NCI-H82 treated with DMSO at 0.1 percent for 48 hours (cell line): ENCODE measurements at regions not wholly inside any gene's neighbourhood (a gene's known extent, or its start where the extent isn't known, plus 50 kb on each side); places are given as distances from the start of the nearest gene placed in this dataset.
A peak's percentile ranks its signal among the peaks of the same experiment; 100 is the strongest.
"Not testable (repeated sequence)": the region's sequence is repeated elsewhere in the genome, so short reads cannot be mapped to it uniquely, and the experiment has no call there.

Experiments used
- DNase-seq: peaks from one replicate; lab custom pipeline; 2025; ENCODE audit not compliant: unreplicated experiment; lab: John Stamatoyannopoulos, UW

- no peak for DNase-seq
Measured at GRCh38 chr5:174807471-174807870, 83.1 kb downstream of the MSX2 start.

GRCh38 chr5:174806729-174807128 lies 82.3 kb downstream of the MSX2 start:
- no peak for DNase-seq

DNA sequence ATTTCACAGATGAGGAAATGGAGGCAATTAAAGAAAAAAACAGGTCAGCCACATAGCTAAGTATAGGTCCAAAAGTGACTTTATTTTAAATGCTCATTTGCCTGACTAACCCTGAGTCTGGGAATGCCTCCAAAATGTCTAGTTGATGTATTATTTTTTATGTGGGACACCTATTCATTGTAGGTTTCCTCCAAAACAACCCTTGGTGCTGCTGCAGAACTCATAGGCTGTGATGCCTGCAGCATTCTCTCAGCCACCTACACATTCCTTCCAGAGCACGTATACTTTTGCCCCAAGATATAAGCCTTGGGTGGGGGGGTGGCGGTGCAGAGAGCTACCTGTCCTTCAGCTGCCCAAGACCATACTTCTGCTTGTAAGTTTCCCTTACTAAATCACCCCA lies 77.4 kb downstream of the MSX2 start:
- no peak for DNase-seq

- no peak for DNase-seq
Measured at GRCh38 chr5:174800435-174800834, 76.1 kb downstream of the MSX2 start.

DNA sequence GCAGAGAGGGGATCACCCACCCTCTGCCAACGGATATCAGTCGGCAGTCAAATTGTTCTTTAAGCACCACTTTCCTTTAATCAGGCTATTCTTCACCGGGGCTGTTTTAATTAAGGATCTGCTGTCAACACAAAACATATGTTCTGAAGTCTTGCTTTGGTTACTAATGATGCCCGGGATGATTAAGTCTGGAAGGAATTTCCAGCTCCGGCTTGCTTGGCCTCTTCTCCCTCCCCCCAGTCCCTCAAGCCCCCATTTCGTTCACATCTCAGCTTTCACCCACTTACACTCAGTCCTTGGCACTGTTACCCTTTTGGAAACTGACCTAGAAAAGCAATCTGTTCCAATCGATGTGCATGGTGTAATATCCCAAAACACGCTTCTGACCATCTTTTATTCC lies 74.7 kb downstream of the MSX2 start:
- DNase-seq, result peak; percentile 4

GRCh38 chr5:174798551-174798951 lies 74.2 kb downstream of the MSX2 start:
- no peak for DNase-seq

- DNase-seq, result no peak
Measured at GRCh38 chr5:174796711-174797192, 72.4 kb downstream of the MSX2 start.

- no peak for DNase-seq
Measured at GRCh38 chr5:174794931-174795672, 70.7 kb downstream of the MSX2 start.

DNA sequence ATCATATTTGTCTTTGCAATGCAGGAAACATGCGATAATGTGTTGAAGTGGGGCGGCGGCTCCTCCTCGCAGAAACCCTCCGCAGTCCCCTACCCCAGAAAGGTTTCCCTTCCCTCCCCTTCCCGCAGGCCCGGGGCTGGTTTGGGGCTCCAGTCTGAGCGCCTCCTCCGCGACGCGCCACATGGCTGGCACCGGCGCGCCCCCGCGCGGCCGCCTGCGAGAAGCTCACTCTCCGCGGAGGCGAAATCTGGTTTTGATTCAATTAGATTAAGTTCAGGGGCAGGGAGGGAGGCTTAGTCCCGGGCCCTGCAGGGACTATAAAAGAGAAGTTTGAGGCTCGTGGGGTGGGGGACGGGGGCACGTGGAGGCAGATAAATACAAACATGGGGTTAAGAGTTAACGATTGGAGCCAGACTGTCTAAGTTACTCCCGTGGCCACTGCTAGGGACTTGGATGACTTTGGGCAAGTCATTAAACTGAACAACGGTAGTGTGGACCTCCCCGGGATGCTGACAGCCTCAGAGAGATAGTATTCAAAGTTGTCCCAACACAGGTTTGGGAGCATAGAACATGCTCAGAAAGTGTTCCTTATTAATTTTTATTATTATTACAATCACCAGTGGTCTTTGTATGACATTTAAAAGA lies 69.4 kb downstream of the MSX2 start:
- DNase-seq, result peak; percentile 7

DNA sequence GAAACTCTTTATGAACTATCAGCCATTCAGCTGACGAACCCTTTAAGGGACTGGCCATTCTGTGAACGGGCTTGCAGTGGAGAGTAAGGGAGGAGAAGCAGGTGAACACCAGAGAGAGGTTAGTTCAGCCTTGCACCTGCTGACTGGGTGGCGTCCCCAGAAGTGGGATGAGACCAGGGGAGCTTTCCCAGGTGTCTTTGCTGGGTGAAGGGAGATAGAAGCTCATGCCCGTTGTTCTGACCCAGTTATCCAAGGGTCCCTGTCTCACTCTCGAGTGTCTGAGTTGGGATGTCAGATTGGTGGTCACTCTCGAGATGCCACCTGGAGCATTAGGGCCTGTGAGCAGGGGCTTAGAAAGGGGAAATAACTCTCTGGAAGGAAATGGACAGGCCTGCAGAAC lies 68.7 kb downstream of the MSX2 start:
- no peak for DNase-seq

DNA sequence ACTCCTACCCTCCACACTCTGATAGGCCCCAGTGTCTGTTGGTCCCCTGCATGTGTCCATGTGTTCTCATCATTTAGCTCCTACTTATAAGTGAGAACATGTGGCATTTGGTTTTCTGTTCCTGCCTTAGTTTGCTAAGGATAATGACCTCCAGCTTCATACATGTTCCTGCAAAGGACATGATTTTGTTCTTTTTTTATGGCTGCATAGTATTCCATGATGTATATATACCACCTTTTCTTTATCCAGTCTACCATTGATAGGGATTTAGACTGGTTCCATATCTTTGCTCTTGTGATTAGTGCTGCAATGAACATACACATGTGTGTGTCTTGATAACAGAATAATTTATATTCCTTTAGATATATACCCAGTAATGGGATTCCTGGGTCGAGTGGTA lies 67.9 kb downstream of the MSX2 start:
- not testable (repeated sequence) for DNase-seq

- no peak for DNase-seq
Measured at GRCh38 chr5:174790906-174791305, 66.5 kb downstream of the MSX2 start.

DNA sequence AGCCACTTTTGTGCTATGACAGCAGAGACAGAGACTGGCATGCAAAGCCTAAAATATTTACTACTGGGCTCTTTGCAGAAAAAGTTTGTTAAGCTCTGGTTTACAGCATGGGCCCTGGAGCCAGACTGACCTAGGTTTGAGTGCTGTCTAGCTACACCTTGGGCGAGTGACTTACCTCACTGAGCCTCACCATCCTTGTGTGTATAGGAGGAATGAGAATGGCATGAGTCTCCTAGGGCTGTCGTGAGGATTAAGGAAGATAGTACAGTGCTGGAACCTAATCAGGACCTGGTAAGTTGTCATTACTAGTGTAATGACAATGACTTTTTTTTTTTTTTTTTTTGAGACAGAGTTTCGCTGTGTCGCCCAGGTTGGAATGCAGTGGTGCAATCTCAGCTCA lies 65.2 kb downstream of the MSX2 start:
- DNase-seq, result no peak

DNA sequence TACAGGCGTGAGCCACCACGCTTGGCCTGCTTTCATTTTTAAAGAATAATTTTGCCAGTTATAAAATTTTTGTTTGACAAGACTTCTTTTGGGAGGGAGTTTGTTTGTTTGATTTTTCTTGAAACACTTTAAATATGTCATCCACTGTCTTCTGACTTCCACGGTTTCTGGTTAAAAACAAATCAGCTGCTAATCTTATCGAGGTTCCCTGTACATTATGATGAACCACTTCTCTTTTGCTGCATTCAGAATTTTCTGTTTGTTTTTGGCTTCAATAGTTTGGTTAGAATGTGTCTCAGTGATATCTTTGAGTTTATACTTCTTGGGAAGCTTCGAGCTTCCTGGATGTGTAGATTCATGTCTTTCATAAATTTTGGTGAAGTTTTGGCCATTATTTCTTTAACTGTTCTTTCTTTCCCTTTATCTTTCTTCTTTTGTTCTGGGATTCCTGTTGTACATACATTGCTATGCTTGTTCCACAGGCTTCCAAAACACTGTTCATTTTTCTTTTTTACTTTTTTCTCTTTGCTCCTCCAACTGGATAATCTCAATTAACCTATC lies 60.8 kb downstream of the MSX2 start:
- no peak for DNase-seq
